ENCODE measurements at regions not wholly inside any gene's neighbourhood (a gene's known extent, or its start where the extent isn't known, plus 50 kb on each side); places are given as distances from the start of the nearest gene placed in this dataset.

- Histone ChIP-seq H3K4me3 (replicated peaks; ENCODE audit: insufficient read depth, low read length) (no peak overlapping the region), H3K27ac (replicated peaks) (no peak overlapping the region), H3K27me3 (ENCODE audit: insufficient read depth, poor library complexity, severe bottlenecking) (no peaks in the 10 kb centered on the region)
- TF ChIP-seq CTCF (IDR thresholded peaks at IDR 0.05; ENCODE audit: insufficient read depth, low read length) (no peak), GABPA (IDR thresholded peaks at IDR 0.05; ENCODE audit: low read depth) (no peak), POLR2AphosphoS5 (IDR thresholded peaks at IDR 0.05; ENCODE audit: low read depth) (no peak), SPI1 (IDR thresholded peaks at IDR 0.05; ENCODE audit: borderline replicate concordance, low read depth) (no peak), REST (IDR thresholded peaks at IDR 0.05; ENCODE audit: insufficient replicate concordance, low read depth) (no peak)
- no peak for DNase-seq (ENCODE audit: low read depth in 1 of 2, low spot score in 1 of 2)
These were observed 881.8 kb upstream of the PCDH10 start for GRCh38 chr4:132267321-132267720.

GRCh38 chr4:132269303-132269990, 879.6 kb upstream of the PCDH10 start:
- H3K27ac ChIP-seq (replicated peaks), result no peak overlapping the region
- no peaks in the 10 kb centered on the region for H3K27me3 ChIP-seq (ENCODE audit: insufficient read depth, poor library complexity, severe bottlenecking)
- TF ChIP-seq POLR2AphosphoS5 (IDR thresholded peaks at IDR 0.05; ENCODE audit: low read depth) (no peak), REST (IDR thresholded peaks at IDR 0.05; ENCODE audit: insufficient replicate concordance, low read depth) (no peak), GABPA (IDR thresholded peaks at IDR 0.05; ENCODE audit: low read depth) (no peak), SPI1 (IDR thresholded peaks at IDR 0.05; ENCODE audit: borderline replicate concordance, low read depth) (no peak), CTCF (IDR thresholded peaks at IDR 0.05; ENCODE audit: insufficient read depth, low read length) (no peak)
- H3K4me3 ChIP-seq (replicated peaks; ENCODE audit: insufficient read depth, low read length), result no peak overlapping the region
- DNase-seq (ENCODE audit: low read depth in 1 of 2, low spot score in 1 of 2), result no peak

GRCh38 chr4:132275583-132276121, 873.4 kb upstream of the PCDH10 start:
- H3K4me3 ChIP-seq (replicated peaks; ENCODE audit: insufficient read depth, low read length), result no peak overlapping the region
- H3K27me3 ChIP-seq (ENCODE audit: insufficient read depth, poor library complexity, severe bottlenecking), result no peaks in the 10 kb centered on the region
- H3K27ac ChIP-seq (replicated peaks), result no peak overlapping the region
- DNase-seq (ENCODE audit: low read depth in 1 of 2, low spot score in 1 of 2), result no peak
- TF ChIP-seq CTCF (IDR thresholded peaks at IDR 0.05; ENCODE audit: insufficient read depth, low read length) (no peak), GABPA (IDR thresholded peaks at IDR 0.05; ENCODE audit: low read depth) (no peak), SPI1 (IDR thresholded peaks at IDR 0.05; ENCODE audit: borderline replicate concordance, low read depth) (no peak), REST (IDR thresholded peaks at IDR 0.05; ENCODE audit: insufficient replicate concordance, low read depth) (no peak), POLR2AphosphoS5 (IDR thresholded peaks at IDR 0.05; ENCODE audit: low read depth) (no peak)
